Head of caudate nucleus (tissue), 42 donors: ENCODE measurements at regions not wholly inside any gene's neighbourhood (a gene's known extent, or its start where the extent isn't known, plus 50 kb on each side); places are given as distances from the start of the nearest gene placed in this dataset.
A peak's percentile ranks its signal among the peaks of the same experiment; 100 is the strongest.

Source experiments
- DNase-seq, 42 donors: peaks; one replicate each; pipeline versions ENCODE4 v3.0.0 to v3.0.0-alpha.2; 2020 to 2021; ENCODE audit warnings: mixed read lengths in 7 of 42
- intact Hi-C: fragments of 100-400 bp; cut with DNase I; formaldehyde crosslinking; loops from one replicate; pipeline ENCODE4 v1.15.0; 2022

DNA sequence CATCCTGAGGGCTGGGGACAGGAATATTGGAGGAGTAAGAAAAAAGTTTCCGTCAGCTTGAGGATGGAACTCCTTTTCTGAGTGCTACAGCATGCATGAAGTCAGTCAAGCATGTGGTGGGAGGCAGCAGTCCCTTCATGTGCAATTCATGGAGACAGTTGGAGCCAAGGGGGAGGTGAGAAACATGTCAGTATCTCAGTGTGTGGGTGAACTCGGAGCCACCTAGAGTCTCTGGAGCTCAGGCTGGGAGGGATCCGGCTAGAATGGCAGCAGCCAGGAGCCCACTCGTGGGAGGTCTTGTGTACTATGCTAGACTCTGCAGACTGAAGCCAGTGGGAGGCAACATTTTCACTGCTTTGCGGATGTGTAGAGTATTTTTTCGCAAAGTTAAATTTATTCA lies 60.3 kb downstream of the AVPR1A start:
- intact Hi-C loops = no loop called here
- peak in 41 of 42 donors; percentile 18 to 87 (median 48) for DNase-seq

- intact Hi-C loops = no loop called here
These were observed 64.7 kb downstream of the AVPR1A start for GRCh38 chr12:63086149-63086915.

GRCh38 chr12:63085120-63085519 lies 65.9 kb downstream of the AVPR1A start:
- intact Hi-C loops = no loop called here
- no peak for DNase-seq

More at GRCh38 chr12:63086149-63086915, 64.7 kb downstream of the AVPR1A start:
- DNase-seq = no peak

GRCh38 chr12:63084501-63084900 lies 66.5 kb downstream of the AVPR1A start:
- intact Hi-C loops = no loop called here
- DNase-seq = no peak

- intact Hi-C loops = no loop called here
- DNase-seq = no peak
These were observed 68.0 kb downstream of the AVPR1A start for GRCh38 chr12:63083046-63083445.

DNA sequence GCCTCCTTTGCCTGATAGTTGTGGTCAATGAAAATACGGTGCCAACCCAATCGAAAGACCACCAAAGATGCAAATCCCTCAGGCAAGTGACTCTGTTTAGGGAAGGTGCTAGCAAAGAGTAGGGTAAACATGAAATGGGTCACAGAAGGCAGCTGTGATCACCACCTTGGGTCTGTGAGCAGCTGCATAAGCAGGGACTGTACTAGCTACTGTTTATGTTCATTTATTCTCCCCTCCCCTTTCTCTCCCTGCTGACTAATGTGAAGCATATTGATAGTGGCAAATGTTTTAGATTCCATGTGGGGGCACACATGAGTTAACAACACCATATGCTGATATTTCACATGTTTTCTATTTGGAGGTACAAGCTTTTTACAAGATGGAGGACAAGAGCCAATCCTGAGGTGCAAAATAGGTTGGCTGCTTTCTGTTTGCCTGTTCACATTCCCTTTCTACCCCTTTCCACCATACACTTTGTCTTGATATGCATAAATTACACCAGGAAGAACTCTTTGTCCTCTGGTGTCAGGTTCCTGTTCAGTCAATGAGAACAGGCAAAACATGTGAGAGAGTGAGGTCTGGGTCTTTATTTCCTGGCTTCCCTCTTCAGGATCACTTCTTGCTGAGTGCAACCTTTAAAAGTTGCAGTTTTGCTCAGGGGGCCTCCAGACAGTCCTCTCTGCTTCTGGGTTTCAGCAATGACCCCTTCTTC lies 71.1 kb downstream of the AVPR1A start:
- DNase-seq = no peak
- intact Hi-C loops = loop anchor here (10.0 kb wide), 1 partner anchor 645 kb away; no protein-coding TSS in a partner anchor

DNA sequence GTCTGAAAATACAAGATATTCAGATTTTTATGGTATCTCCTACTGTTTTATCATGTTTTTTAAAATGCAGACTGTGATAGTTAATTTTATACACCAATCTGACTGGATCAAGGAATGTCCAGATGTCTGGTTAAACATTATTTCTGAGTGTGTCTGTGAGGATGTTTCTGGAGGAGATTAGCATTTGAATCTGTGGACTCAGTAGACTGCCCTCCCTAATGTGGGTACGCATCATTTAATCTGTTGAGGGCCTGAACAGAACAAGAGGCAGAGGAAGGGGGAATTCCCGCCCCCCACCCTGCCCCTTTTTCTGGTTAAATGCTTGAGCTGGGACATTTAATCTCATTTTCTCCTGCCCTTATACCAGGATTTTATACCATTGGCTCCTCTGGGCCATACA lies 72.1 kb downstream of the AVPR1A start:
- intact Hi-C loops = loop anchor here (10.0 kb wide), 1 partner anchor 644 kb away; no protein-coding TSS in a partner anchor
- DNase-seq = no peak

DNA sequence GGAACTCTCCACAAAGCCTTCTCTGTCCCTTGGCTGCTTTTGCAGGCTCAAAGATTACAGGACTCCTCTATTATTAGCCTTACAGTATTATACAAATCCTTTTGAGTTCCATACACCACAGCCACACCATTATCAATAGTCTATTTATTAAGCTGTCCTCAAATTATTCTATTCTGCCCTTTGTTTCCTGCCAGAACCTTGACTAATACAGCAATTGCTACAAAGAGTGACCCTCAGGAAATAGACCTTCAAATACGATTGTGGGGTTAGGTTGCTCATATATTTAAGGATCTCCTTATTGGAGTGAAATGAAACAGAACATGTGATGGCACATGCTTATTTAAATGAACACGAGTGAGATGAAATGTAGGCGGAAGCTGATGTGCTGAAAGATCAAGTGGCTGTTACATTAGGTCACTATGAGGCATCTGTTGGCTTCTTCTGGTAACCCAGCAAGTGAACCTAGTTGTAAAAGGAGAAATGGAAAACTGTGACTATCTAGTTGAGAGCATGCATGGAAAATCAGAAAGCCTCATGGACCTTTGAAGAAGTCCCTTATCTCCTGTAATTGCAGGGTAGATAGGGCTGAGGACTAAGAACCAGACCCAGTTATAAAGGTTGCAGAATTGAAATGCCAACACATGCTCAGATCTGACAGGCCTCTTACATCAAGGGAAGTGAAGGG lies 75.5 kb downstream of the AVPR1A start:
- DNase-seq = no peak
- intact Hi-C loops = loop anchor here (10.0 kb wide), 1 partner anchor 641 kb away; no protein-coding TSS in a partner anchor

DNA sequence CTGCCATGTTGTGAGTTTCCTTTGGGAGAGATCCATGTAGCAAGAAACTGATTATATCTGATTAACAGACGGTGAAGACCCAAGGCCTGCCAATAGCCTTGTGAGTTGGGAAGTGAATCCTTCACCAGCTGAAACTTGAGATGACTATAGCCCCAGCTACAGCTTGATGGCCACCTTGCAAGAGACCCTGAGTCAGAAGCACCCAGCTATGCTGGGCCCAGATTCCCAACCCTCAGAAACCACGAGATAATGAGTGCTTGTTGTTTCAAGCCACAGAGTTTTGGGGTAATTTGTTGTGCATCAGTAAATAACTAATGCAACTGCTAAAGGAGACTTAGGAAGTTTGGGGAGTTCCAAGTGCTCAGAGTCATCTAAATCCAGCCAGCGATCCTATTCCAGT lies 80.3 kb downstream of the AVPR1A start:
- no peak for DNase-seq
- intact Hi-C loops = loop anchor here (10.0 kb wide), 1 partner anchor 636 kb away; no protein-coding TSS in a partner anchor

- intact Hi-C loops = loop anchor here (5.0 to 10.0 kb wide), 2 partner anchors 268 to 635 kb away; no protein-coding TSS in a partner anchor
- DNase-seq = no peak
These were observed 81.0 kb downstream of the AVPR1A start for GRCh38 chr12:63069860-63070617.

- intact Hi-C loops = loop anchor here (5.0 kb wide), 1 partner anchor 267 kb away; no protein-coding TSS in a partner anchor
- DNase-seq = peak in 14 of 42 donors; percentile 4 to 64 (median 14)
These were observed 82.1 kb downstream of the AVPR1A start for GRCh38 chr12:63068857-63069442.

GRCh38 chr12:63066782-63067181 lies 84.2 kb downstream of the AVPR1A start:
- intact Hi-C loops = loop anchor here (5.0 kb wide), 1 partner anchor 264 kb away; no protein-coding TSS in a partner anchor
- DNase-seq = no peak

GRCh38 chr12:63066136-63066535 lies 84.9 kb downstream of the AVPR1A start:
- no peak for DNase-seq
- intact Hi-C loops = loop anchor here (5.0 kb wide), 1 partner anchor 264 kb away; no protein-coding TSS in a partner anchor

GRCh38 chr12:63064080-63064479 lies 86.9 kb downstream of the AVPR1A start:
- no peak for DNase-seq
- intact Hi-C loops = no loop called here

DNA sequence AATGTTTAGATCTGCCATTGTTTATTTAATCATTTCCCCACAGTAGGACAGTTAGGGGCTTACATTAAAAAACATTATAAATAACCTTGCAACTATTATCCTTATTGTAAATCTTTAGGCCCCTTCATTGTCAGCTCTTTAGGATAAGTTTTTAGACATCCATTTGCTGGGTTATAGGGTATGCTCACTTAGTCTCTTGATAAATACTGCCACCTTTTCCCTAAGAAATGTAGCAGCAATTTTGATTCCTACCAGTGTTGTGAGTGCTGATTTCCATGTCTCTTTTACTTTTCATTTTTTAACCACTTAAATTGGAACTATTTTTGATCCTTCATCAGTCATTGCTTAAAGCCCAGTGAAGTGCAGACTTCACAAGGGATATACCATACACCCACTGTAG lies 94.4 kb downstream of the AVPR1A start:
- intact Hi-C loops = no loop called here
- DNase-seq = no peak

DNA sequence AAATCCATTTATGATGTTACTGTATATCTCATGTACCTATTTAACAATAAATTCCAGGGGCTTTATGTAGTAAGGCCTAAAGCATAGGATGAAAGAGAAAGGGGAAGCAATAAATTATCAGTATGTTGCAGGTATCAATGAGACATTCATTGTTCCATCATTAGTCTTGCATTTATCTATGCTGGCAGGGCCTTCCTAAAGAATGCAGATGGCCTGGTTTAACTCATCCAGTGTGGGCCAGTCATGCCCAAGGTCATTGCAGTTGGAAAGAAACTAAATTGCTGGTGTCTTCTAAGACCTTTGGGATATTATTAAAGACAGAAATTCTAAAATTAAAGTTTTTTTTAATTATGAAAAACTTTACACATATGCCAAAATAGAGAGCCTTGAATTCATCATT lies 98.3 kb downstream of the AVPR1A start:
- intact Hi-C loops = no loop called here
- no peak for DNase-seq

GRCh38 chr12:63047146-63047545 lies 103.9 kb downstream of the AVPR1A start:
- intact Hi-C loops = no loop called here
- DNase-seq = no peak
